Adrenal gland (tissue), 9 donors: ENCODE measurements at regions not wholly inside any gene's neighbourhood (a gene's known extent, or its start where the extent isn't known, plus 50 kb on each side); places are given as distances from the start of the nearest gene placed in this dataset.

Source experiments
- DNase-seq, 7 donors: peaks; one replicate each; pipeline ENCODE4 v3.0.0-alpha.2; 2019 to 2020
- H3K27ac ChIP-seq, 5 donors: fragments of 200-600 bp; sonication (generic) in 4 of 5; 1 replicate in 3 of 5; 2 replicates in 2 of 5; pipeline versions ENCODE4 v1.5.1 to v1.8.0; 2016 to 2020; ENCODE audit warnings: mild to moderate bottlenecking in 1 of 5
- H3K27me3 ChIP-seq: fragments of 200-600 bp; 2 replicates; pipeline ENCODE4 v1.8.0; 2021
- H3K36me3 ChIP-seq, 2 donors: fragments of 200-600 bp; replicated peaks in 1 of 2; 1 replicate in 1 of 2; 2 replicates in 1 of 2; pipeline versions ENCODE4 v1.5.1 to v1.8.0; 2018 to 2022
- H3K4me1 ChIP-seq, 2 donors: fragments of 200-600 bp; replicated peaks in 1 of 2; 1 replicate in 1 of 2; 2 replicates in 1 of 2; pipeline versions ENCODE4 v1.5.1 to v1.8.0; 2018 to 2021
- H3K4me3 ChIP-seq, 4 donors: fragments of 200-600 bp; sonication (generic) in 3 of 4; one replicate each; pipeline ENCODE4 v1.5.1; 2016 to 2018
- H3K9me3 ChIP-seq, 3 donors: fragments of 200-600 bp; sonication (generic) in 1 of 3; replicated peaks in 1 of 3; 1 replicate in 2 of 3; 2 replicates in 1 of 3; pipeline versions ENCODE4 v1.5.1 to v1.8.0; 2016 to 2021
- CTCF ChIP-seq, 6 experiments: fragments of 450-650 bp in 4 of 6; fragments of 200-600 bp in 2 of 6; sonication (generic) in 1 of 6; IDR thresholded peaks; 1 replicate in 5 of 6; 2 replicates in 1 of 6; pipeline versions ENCODE4 v1.5.1 to v1.8.0; 2016 to 2021; ENCODE audit warnings: antibody characterized with exemption in 6 of 6, mild to moderate bottlenecking in 2 of 6, moderate library complexity in 1 of 6
- POLR2A ChIP-seq, 2 donors: fragments of 450-650 bp; IDR thresholded peaks; one replicate each; pipeline ENCODE4 v1.6.1; 2017; ENCODE audit warnings: antibody characterized with exemption in 2 of 2, mild to moderate bottlenecking in 2 of 2, moderate library complexity in 1 of 2
- WGBS, 4 donors: extraction: QIAGEN DNeasy Blood & Tissue Kit in 2 of 4; methylation state at CpG; one replicate each; pipeline versions ENCODE4 v1.1.5 to v1.1.7; 2013 to 2017; 5-methylcytosine and 5-hydroxymethylcytosine counted together
- intact Hi-C, 2 donors: fragments of 100-400 bp; cut with DNase I; formaldehyde crosslinking; loops; one replicate each; pipeline versions ENCODE4 v1.14.1 to v1.15.0; 2022 to 2023
- donor health status: healthy with polysubstance abuse.
- donor health status: Bipolar disorder and iron deficiency.
- donor health status: DM: yes; HTN: yes; CAD: no.
- donor health status: DM: no; HTN: no; CAD: no.
- donor health status: DM: no; HTN: no; CAD: no.

- 33 to 40% (median 37%) methylated on average over 6 of the region's 6 CpGs for WGBS, 4 donors
- TF ChIP-seq POLR2A (IDR thresholded peaks at IDR 0.05), result no peak
- TF ChIP-seq CTCF (IDR thresholded peaks at IDR 0.05), result no peak
- no peak overlapping the region for H3K27ac ChIP-seq
- no peaks in the 10 kb centered on the region for H3K9me3 ChIP-seq
- H3K4me1 ChIP-seq, result peaks cover 0 to 8% of the 10 kb centered on the region in 2 donors
- no peak for DNase-seq
- intact Hi-C loops, result no loop called here
- H3K36me3 ChIP-seq, result no peaks in the 10 kb centered on the region
- H3K27me3 ChIP-seq, result no peaks in the 10 kb centered on the region
- H3K4me3 ChIP-seq, result no peak overlapping the region
Observed at GRCh38 chr9:23172979-23173637, 652.9 kb downstream of the ELAVL2 start.

GRCh38 chr9:23194281-23194680 lies 631.8 kb downstream of the ELAVL2 start:
- no peaks in the 10 kb centered on the region for H3K9me3 ChIP-seq
- H3K4me3 ChIP-seq, result no peak overlapping the region
- no peak for DNase-seq
- no peaks in the 10 kb centered on the region for H3K36me3 ChIP-seq
- intact Hi-C loops, result no loop called here
- H3K4me1 ChIP-seq, result no peaks in the 10 kb centered on the region
- no peak overlapping the region for H3K27ac ChIP-seq
- TF ChIP-seq POLR2A (IDR thresholded peaks at IDR 0.05) (no peak), CTCF (IDR thresholded peaks at IDR 0.05) (no peak)
- 77 to 80% (median 78%) methylated on average over 4 of the region's 4 CpGs for WGBS, 4 donors
- H3K27me3 ChIP-seq, result no peaks in the 10 kb centered on the region

- no peaks in the 10 kb centered on the region for H3K27me3 ChIP-seq
- no peak for DNase-seq
- H3K9me3 ChIP-seq, result no peaks in the 10 kb centered on the region
- H3K4me3 ChIP-seq, result no peak overlapping the region
- no peak overlapping the region for H3K27ac ChIP-seq
- no peaks in the 10 kb centered on the region for H3K36me3 ChIP-seq
- no peak for TF ChIP-seq CTCF (IDR thresholded peaks at IDR 0.05)
- TF ChIP-seq POLR2A (IDR thresholded peaks at IDR 0.05), result no peak
- 44 to 59% (median 53%) methylated on average over 5 of the region's 5 CpGs for WGBS, 4 donors
- H3K4me1 ChIP-seq, result no peaks in the 10 kb centered on the region
- intact Hi-C loops, result no loop called here
Observed at GRCh38 chr9:23215688-23216087, 610.4 kb downstream of the ELAVL2 start.

GRCh38 chr9:23219471-23219870 lies 606.6 kb downstream of the ELAVL2 start:
- intact Hi-C loops, result no loop called here
- Histone ChIP-seq H3K4me1 (no peaks in the 10 kb centered on the region), H3K4me3 (no peak overlapping the region), H3K9me3 (no peaks in the 10 kb centered on the region), H3K27me3 (no peaks in the 10 kb centered on the region), H3K36me3 (no peaks in the 10 kb centered on the region), H3K27ac (no peak overlapping the region)
- no peak for TF ChIP-seq POLR2A (IDR thresholded peaks at IDR 0.05)
- TF ChIP-seq CTCF (IDR thresholded peaks at IDR 0.05), result no peak
- 83 to 90% (median 86%) methylated on average over 4 to 13 of the region's 13 CpGs for WGBS, 4 donors
- no peak for DNase-seq
